Testis (tissue), 2 donors: ENCODE measurements at regions not wholly inside any gene's neighbourhood (a gene's known extent, or its start where the extent isn't known, plus 50 kb on each side); places are given as distances from the start of the nearest gene placed in this dataset.

Experiments used
- POLR2A ChIP-seq: fragments of 450-650 bp; IDR thresholded peaks from one replicate; pipeline ENCODE4 v1.6.1; 2017; ENCODE audit warnings: antibody characterized with exemption, mild to moderate bottlenecking, moderate library complexity
- TF ChIP-seq, protein P1 (sequence below), 3 experiments: fragments of 450-650 bp in 2 of 3; fragments of 200-600 bp in 1 of 3; sonication (generic) in 1 of 3; IDR thresholded peaks; one replicate each; pipeline ENCODE4 v1.5.1; 2016 to 2019; ENCODE audit warnings: antibody characterized with exemption in 3 of 3, mild to moderate bottlenecking in 2 of 3, moderate library complexity in 1 of 3

- TF ChIP-seq, protein P1, sequence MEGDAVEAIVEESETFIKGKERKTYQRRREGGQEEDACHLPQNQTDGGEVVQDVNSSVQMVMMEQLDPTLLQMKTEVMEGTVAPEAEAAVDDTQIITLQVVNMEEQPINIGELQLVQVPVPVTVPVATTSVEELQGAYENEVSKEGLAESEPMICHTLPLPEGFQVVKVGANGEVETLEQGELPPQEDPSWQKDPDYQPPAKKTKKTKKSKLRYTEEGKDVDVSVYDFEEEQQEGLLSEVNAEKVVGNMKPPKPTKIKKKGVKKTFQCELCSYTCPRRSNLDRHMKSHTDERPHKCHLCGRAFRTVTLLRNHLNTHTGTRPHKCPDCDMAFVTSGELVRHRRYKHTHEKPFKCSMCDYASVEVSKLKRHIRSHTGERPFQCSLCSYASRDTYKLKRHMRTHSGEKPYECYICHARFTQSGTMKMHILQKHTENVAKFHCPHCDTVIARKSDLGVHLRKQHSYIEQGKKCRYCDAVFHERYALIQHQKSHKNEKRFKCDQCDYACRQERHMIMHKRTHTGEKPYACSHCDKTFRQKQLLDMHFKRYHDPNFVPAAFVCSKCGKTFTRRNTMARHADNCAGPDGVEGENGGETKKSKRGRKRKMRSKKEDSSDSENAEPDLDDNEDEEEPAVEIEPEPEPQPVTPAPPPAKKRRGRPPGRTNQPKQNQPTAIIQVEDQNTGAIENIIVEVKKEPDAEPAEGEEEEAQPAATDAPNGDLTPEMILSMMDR (IDR thresholded peaks at IDR 0.05), result no peak
- no peak for TF ChIP-seq POLR2A
These were observed 72.7 kb downstream of the SOX4 start for GRCh38 chr6:21666201-21666691.
